ENCODE measurements at regions not wholly inside any gene's neighbourhood (a gene's known extent, or its start where the extent isn't known, plus 50 kb on each side); places are given as distances from the start of the nearest gene placed in this dataset.

DNA sequence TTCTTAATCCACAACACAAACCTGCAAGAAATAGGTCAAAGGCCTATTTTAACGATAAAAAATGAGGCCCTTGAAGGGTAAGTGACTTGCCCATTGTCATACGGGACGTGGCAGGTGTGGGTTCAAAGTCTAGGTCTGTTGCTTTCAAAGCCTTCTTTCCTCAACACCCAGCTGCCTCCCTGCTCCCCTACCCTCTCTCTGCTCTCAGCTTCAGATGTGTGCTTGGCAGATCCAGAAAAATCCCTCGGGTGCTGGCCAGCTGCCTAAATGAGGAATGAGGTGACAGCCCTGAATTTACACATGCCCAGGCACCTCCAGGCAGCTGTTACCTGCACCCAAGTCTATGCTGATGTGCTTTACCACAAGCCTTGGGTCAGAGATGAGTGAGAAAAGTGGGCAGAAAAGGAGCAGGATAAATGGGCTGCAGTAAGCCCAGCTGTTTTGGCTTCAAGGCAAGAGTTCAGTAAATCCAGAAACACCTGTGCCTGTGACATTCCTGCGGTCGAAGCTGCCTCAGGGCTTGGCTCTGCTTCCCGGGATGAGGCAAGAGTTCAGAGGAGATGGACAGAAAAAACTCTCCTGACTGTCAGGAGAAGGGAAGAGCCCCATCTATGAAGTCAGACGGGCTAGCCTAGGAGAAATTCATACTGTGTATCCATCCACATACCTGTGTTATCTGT, 49.9 kb upstream of the LDLRAD3 start:
- no peaks in the 10 kb centered on the region for H3K4me1 ChIP-seq
- no peak for DNase-seq
- H3K27me3 ChIP-seq, result no peaks in the 10 kb centered on the region
- TF ChIP-seq, protein P1, sequence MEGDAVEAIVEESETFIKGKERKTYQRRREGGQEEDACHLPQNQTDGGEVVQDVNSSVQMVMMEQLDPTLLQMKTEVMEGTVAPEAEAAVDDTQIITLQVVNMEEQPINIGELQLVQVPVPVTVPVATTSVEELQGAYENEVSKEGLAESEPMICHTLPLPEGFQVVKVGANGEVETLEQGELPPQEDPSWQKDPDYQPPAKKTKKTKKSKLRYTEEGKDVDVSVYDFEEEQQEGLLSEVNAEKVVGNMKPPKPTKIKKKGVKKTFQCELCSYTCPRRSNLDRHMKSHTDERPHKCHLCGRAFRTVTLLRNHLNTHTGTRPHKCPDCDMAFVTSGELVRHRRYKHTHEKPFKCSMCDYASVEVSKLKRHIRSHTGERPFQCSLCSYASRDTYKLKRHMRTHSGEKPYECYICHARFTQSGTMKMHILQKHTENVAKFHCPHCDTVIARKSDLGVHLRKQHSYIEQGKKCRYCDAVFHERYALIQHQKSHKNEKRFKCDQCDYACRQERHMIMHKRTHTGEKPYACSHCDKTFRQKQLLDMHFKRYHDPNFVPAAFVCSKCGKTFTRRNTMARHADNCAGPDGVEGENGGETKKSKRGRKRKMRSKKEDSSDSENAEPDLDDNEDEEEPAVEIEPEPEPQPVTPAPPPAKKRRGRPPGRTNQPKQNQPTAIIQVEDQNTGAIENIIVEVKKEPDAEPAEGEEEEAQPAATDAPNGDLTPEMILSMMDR (IDR thresholded peaks at IDR 0.05), result no peak
- no peak overlapping the region for H3K4me3 ChIP-seq
- ATAC-seq, result no peak
- intact Hi-C loops (cut with DNase I), result no loop called here
- H3K36me3 ChIP-seq, result no peaks in the 10 kb centered on the region
- H3K9me3 ChIP-seq, result no peaks in the 10 kb centered on the region
- H3K27ac ChIP-seq, result no peak overlapping the region

Measured in upper lobe of right lung (tissue), 1 donor.